NB4 (cell line): ENCODE measurements at regions not wholly inside any gene's neighbourhood (a gene's known extent, or its start where the extent isn't known, plus 50 kb on each side); places are given as distances from the start of the nearest gene placed in this dataset.

Experiments
- DNase-seq: peaks from one replicate; pipeline ENCODE4 v3.0.0; 2010; ENCODE audit warnings: low read depth
- H3K4me3 ChIP-seq: one replicate; pipeline ENCODE4 v1.5.1; 2011; ENCODE audit warnings: mild to moderate bottlenecking, low read depth, low read length, moderate library complexity
- CTCF ChIP-seq: IDR thresholded peaks from one replicate; pipeline ENCODE4 v1.5.1; 2012; ENCODE audit warnings: low read depth, low read length
- MYC ChIP-seq: IDR thresholded peaks from 2 replicates; pipeline ENCODE4 v1.6.1; 2011; ENCODE audit warnings: low read depth, low read length
- POLR2A ChIP-seq: IDR thresholded peaks from 2 replicates; pipeline ENCODE4 v1.6.1; 2011; ENCODE audit warnings: mild to moderate bottlenecking; ENCODE audit not compliant: insufficient read length; ENCODE audit errors: extremely low read depth
- TF ChIP-seq, protein P1 (sequence below): IDR thresholded peaks from 2 replicates; pipeline ENCODE4 v1.6.1; 2011; ENCODE audit warnings: low read depth, low read length

DNA sequence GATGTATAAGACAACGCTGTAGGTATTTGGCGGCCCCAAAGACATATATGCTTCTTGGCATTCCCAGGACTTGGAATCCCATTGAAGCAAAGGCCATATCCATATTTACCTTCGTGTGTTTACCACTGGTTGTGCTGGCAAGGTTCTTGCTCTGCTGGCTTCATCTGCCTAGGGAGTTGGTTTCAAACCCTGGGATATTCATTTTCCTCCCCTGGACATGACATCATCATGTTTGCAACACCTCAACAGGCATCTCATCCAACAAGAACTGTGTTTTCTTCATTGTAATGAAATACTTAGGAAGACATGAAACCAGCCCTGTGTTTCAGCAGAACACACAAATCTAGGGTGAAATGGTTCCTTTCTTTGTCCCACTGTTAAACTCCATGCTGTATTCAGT is 77.9 kb upstream of the PHLPP1 start:
- H3K4me3 ChIP-seq = no peak overlapping the region
- TF ChIP-seq, protein P1, sequence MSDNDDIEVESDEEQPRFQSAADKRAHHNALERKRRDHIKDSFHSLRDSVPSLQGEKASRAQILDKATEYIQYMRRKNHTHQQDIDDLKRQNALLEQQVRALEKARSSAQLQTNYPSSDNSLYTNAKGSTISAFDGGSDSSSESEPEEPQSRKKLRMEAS = no peak
- no peak for TF ChIP-seq MYC
- TF ChIP-seq CTCF = no peak
- TF ChIP-seq POLR2A = no peak
- no peak for DNase-seq

DNA sequence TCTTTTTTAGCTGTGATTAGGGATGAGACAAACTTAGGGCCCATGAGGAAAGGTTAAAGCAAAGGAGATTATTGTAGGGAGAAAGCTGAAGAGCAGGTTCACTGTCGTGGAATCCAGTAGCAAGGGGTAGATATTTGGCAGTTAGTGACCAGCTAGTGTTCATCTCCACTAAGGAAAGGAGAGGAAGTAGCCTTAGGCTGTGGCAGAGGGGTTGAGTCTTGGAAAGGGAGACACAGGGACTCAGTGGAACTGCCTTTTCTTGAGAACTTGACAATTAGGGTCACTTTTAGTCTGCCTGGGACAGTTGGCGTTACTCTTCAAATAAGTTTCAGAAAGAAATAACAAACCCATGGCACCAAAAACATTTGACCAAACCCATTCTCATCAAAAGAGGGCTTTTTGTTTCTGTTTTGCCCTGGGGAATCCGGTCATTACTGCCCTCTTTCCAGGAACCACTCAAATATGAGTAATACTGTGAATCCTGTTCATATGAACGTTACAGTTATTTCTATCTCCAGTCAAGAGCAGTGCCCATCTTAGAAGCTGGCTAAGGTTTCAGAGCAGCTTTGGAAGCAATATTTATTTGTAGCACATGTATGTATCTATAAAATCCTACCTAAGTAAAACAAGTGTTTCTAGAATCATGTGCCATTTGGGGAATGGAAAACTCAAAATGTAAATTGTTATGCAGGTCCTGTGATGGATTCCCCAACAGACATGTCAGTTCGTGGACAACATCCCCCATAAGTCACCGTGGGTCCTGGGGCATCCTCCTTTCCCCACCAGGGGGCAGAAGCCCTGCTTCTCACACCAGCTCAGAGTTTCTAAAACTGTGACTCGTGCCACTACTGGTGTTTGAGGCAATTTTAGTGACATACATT is 77.3 kb upstream of the PHLPP1 start:
- peak; percentile 63 for DNase-seq
- TF ChIP-seq MYC (no peak), POLR2A (no peak), CTCF (peak; percentile 72)
- TF ChIP-seq, protein P1 = no peak
- H3K4me3 ChIP-seq = no peak overlapping the region

- no peak for DNase-seq
- no peak overlapping the region for H3K4me3 ChIP-seq
- TF ChIP-seq POLR2A (no peak), MYC (no peak), CTCF (no peak)
- TF ChIP-seq, protein P1 = no peak
Measured at GRCh38 chr18:62643181-62643580, 72.2 kb upstream of the PHLPP1 start.

GRCh38 chr18:62644773-62645172 is 70.6 kb upstream of the PHLPP1 start:
- no peak overlapping the region for H3K4me3 ChIP-seq
- DNase-seq = no peak
- TF ChIP-seq CTCF = no peak
- TF ChIP-seq, protein P1 = no peak
- no peak for TF ChIP-seq POLR2A
- no peak for TF ChIP-seq MYC

DNA sequence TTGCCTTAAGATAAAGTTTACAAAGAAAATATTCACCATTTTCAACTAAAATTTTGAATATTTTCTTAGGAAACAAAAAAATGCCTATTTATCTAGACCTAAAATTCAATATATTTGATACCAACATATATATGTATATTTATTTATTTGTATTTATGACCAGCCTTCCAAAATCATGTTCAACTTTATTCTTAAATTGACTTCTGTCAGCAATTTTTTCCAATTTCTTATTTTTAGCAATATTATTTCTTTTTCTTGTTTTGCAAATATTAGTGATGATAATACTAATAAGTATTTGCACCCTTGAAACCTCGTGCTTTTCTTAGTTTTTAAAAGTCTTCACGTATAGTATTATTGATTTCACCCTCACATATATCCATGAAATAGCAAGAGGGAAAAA is 68.2 kb upstream of the PHLPP1 start:
- no peak for DNase-seq
- TF ChIP-seq CTCF = no peak
- no peak for TF ChIP-seq MYC
- TF ChIP-seq POLR2A = no peak
- TF ChIP-seq, protein P1 = no peak
- no peak overlapping the region for H3K4me3 ChIP-seq
